ENCODE measurements at regions not wholly inside any gene's neighbourhood (a gene's known extent, or its start where the extent isn't known, plus 50 kb on each side); places are given as distances from the start of the nearest gene placed in this dataset.

DNA sequence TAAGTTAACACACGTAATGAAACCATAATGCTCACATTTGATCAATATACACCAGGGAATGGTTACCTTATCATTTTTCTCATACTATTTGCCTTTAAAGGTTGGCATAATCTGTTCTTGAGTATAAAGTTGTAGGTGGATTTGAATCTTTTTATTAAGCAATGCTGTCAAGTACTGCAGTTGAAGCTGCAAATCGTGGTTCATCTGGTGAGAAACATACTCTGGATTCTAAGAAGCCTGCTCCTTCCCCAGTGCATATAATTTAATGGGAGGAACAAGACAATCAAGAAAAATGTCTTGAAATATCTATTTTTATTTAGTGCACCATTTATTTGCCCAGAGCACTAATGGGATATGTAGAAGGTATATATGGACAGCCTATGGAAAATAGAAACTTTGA lies 68.7 kb upstream of the DLX6 start:
- Histone ChIP-seq H3K4me1 (no peaks in the 10 kb centered on the region), H3K4me3 (ENCODE audit: low read depth, low read length) (no peak overlapping the region), H3K36me3 (ENCODE audit: control insufficient read depth, insufficient read depth, low read length) (no peaks in the 10 kb centered on the region), H3K9me3 (no peaks in the 10 kb centered on the region), H3K27me3 (replicated peaks; ENCODE audit: control insufficient read depth, insufficient read depth, low read length) (no peaks in the 10 kb centered on the region)
- Mint-ChIP-seq H3K36me3 (ENCODE audit: insufficient read depth, unreplicated experiment) (no peaks in the 10 kb centered on the region), H3K27me3 (ENCODE audit: insufficient read depth, unreplicated experiment) (peaks cover 9% of the 10 kb centered on the region), H3K4me3 (ENCODE audit: unreplicated experiment) (no peak overlapping the region), H3K9me3 (ENCODE audit: unreplicated experiment) (no peaks in the 10 kb centered on the region), H3K27ac (ENCODE audit: unreplicated experiment) (no peak overlapping the region), H3K4me1 (ENCODE audit: low read depth, unreplicated experiment) (no peaks in the 10 kb centered on the region)
- CTCF ChIA-PET = no interaction called here
- TF ChIP-seq, protein P1, sequence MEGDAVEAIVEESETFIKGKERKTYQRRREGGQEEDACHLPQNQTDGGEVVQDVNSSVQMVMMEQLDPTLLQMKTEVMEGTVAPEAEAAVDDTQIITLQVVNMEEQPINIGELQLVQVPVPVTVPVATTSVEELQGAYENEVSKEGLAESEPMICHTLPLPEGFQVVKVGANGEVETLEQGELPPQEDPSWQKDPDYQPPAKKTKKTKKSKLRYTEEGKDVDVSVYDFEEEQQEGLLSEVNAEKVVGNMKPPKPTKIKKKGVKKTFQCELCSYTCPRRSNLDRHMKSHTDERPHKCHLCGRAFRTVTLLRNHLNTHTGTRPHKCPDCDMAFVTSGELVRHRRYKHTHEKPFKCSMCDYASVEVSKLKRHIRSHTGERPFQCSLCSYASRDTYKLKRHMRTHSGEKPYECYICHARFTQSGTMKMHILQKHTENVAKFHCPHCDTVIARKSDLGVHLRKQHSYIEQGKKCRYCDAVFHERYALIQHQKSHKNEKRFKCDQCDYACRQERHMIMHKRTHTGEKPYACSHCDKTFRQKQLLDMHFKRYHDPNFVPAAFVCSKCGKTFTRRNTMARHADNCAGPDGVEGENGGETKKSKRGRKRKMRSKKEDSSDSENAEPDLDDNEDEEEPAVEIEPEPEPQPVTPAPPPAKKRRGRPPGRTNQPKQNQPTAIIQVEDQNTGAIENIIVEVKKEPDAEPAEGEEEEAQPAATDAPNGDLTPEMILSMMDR (IDR thresholded peaks at IDR 0.05; ENCODE audit: insufficient read depth in 1 of 2, low read depth in 1 of 2, low read length in 1 of 2, severe bottlenecking in 1 of 2, unreplicated experiment in 1 of 2) = no peak
- no peak for DNase-seq
- intact Hi-C loops (cut with micrococcal nuclease; ENCODE audit: unreplicated experiment) = no loop called here
- POLR2A ChIA-PET = no interaction called here
- BruUV-seq (replicated peaks) = no TSS peak

DNA sequence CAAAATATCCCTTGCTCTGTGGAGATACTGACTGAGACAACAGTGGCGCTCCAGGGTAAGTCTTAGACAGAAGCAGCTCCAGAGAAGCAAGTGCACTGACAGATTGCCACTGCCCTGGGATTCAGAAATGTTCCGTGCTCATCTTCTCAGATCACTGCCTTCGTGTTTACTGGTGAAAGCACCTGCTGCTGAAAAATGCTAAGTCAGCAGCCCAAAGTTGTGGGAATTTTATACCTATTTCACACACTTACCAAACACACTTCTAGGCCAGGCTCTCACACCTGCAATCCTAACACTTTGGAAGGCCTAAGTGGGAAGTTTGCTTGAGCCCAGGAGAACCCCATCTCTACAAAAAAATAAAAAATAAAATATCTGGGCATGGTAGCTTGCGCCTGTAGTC lies 63.2 kb upstream of the DLX6 start:
- no peak for DNase-seq
- BruUV-seq (replicated peaks) = no TSS peak
- Histone ChIP-seq H3K9me3 (no peaks in the 10 kb centered on the region), H3K36me3 (ENCODE audit: control insufficient read depth, insufficient read depth, low read length) (no peaks in the 10 kb centered on the region), H3K27me3 (replicated peaks; ENCODE audit: control insufficient read depth, insufficient read depth, low read length) (no peaks in the 10 kb centered on the region), H3K4me3 (ENCODE audit: low read depth, low read length) (no peak overlapping the region), H3K4me1 (no peaks in the 10 kb centered on the region)
- ChIA-PET POLR2A (no interaction called here), CTCF (no interaction called here)
- Mint-ChIP-seq H3K36me3 (ENCODE audit: insufficient read depth, unreplicated experiment) (no peaks in the 10 kb centered on the region), H3K4me3 (ENCODE audit: unreplicated experiment) (no peak overlapping the region), H3K27me3 (ENCODE audit: insufficient read depth, unreplicated experiment) (peaks cover 4% of the 10 kb centered on the region), H3K27ac (ENCODE audit: unreplicated experiment) (no peak overlapping the region), H3K9me3 (ENCODE audit: unreplicated experiment) (no peaks in the 10 kb centered on the region), H3K4me1 (ENCODE audit: low read depth, unreplicated experiment) (no peaks in the 10 kb centered on the region)
- TF ChIP-seq, protein P1 (IDR thresholded peaks at IDR 0.05; ENCODE audit: insufficient read depth in 1 of 2, low read depth in 1 of 2, low read length in 1 of 2, severe bottlenecking in 1 of 2, unreplicated experiment in 1 of 2) = no peak
- intact Hi-C loops (cut with micrococcal nuclease; ENCODE audit: unreplicated experiment) = no loop called here

DNA sequence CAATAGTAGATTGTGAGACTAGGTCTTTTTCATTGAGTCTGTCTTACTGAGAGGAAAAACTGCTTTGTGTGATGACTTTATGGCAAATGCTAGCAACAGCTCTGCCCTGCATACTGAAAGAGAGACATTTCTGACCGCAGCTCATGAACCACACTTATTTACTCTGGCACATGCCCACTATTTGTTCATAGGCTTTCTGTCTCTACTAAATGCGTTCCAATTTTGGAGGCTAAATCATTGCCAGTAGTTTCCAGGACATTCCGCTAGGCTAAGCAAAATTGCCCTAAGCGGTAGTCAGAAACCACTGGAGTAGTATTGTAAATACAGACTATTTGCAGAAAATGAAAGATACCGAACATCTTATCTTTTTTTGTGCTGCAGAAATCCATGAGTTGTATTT lies 55.6 kb upstream of the DLX6 start:
- Histone ChIP-seq H3K9me3 (no peaks in the 10 kb centered on the region), H3K27me3 (replicated peaks; ENCODE audit: control insufficient read depth, insufficient read depth, low read length) (no peaks in the 10 kb centered on the region; the same call in none of the 2 replicates), H3K36me3 (ENCODE audit: control insufficient read depth, insufficient read depth, low read length) (no peaks in the 10 kb centered on the region), H3K4me1 (no peaks in the 10 kb centered on the region), H3K4me3 (ENCODE audit: low read depth, low read length) (no peak overlapping the region)
- Mint-ChIP-seq H3K36me3 (ENCODE audit: insufficient read depth, unreplicated experiment) (no peaks in the 10 kb centered on the region), H3K9me3 (ENCODE audit: unreplicated experiment) (no peaks in the 10 kb centered on the region), H3K27ac (ENCODE audit: unreplicated experiment) (no peak overlapping the region), H3K4me1 (ENCODE audit: low read depth, unreplicated experiment) (no peaks in the 10 kb centered on the region), H3K4me3 (ENCODE audit: unreplicated experiment) (no peak overlapping the region), H3K27me3 (ENCODE audit: insufficient read depth, unreplicated experiment) (peaks cover 6% of the 10 kb centered on the region)
- CTCF ChIA-PET = no interaction called here
- POLR2A ChIA-PET = no interaction called here
- BruUV-seq (replicated peaks) = no TSS peak
- TF ChIP-seq, protein P1 (IDR thresholded peaks at IDR 0.05; ENCODE audit: insufficient read depth in 1 of 2, low read depth in 1 of 2, low read length in 1 of 2, severe bottlenecking in 1 of 2, unreplicated experiment in 1 of 2) = no peak
- DNase-seq = no peak
- intact Hi-C loops (cut with micrococcal nuclease; ENCODE audit: unreplicated experiment) = no loop called here
